Tibial artery (tissue), 4 donors: ENCODE measurements at regions not wholly inside any gene's neighbourhood (a gene's known extent, or its start where the extent isn't known, plus 50 kb on each side); places are given as distances from the start of the nearest gene placed in this dataset.
A peak's percentile ranks its signal among the peaks of the same experiment; 100 is the strongest.

ENCODE experiments used
- DNase-seq, 2 donors: peaks; one replicate each; pipeline ENCODE4 v3.0.0-alpha.2; 2019
- H3K27ac ChIP-seq, 2 donors: fragments of 200-600 bp; sonication (generic) in 1 of 2; 1 replicate in 1 of 2; 2 replicates in 1 of 2; pipeline ENCODE4 v1.5.1; 2018 to 2019; ENCODE audit warnings: mild to moderate bottlenecking in 1 of 2
- H3K27me3 ChIP-seq, 2 donors: fragments of 200-600 bp; sonication (generic) in 1 of 2; one replicate each; pipeline versions ENCODE4 v1.5.1 to v1.6.0; 2016 to 2019
- H3K36me3 ChIP-seq, 3 donors: fragments of 200-600 bp; sonication (generic) in 2 of 3; one replicate each; pipeline ENCODE4 v1.5.1; 2016 to 2019; ENCODE audit warnings: mild to moderate bottlenecking in 2 of 3
- H3K4me1 ChIP-seq, 4 donors: fragments of 200-600 bp; sonication (generic) in 2 of 4; 1 replicate in 3 of 4; 2 replicates in 1 of 4; pipeline ENCODE4 v1.5.1; 2016 to 2019
- H3K4me3 ChIP-seq, 2 donors: fragments of 200-600 bp; sonication (generic) in 1 of 2; 1 replicate in 1 of 2; 2 replicates in 1 of 2; pipeline ENCODE4 v1.5.1; 2018 to 2019; ENCODE audit warnings: mild to moderate bottlenecking in 2 of 2
- H3K9me3 ChIP-seq, 3 donors: fragments of 200-600 bp; sonication (generic) in 1 of 3; one replicate each; pipeline ENCODE4 v1.5.1; 2016 to 2019
- intact Hi-C: fragments of 100-400 bp; cut with DNase I; formaldehyde crosslinking; loops from one replicate; pipeline ENCODE4 v1.15.0; 2023; ENCODE audit warnings: low total_unique reads
- TF ChIP-seq, protein P1 (sequence below), 2 experiments: fragments of 200-600 bp in 1 of 2; fragments of 450-650 bp in 1 of 2; IDR thresholded peaks; one replicate each; pipeline ENCODE4 v1.5.1; 2017 to 2019; ENCODE audit warnings: antibody characterized with exemption in 2 of 2, mild to moderate bottlenecking in 1 of 2, moderate library complexity in 1 of 2

DNA sequence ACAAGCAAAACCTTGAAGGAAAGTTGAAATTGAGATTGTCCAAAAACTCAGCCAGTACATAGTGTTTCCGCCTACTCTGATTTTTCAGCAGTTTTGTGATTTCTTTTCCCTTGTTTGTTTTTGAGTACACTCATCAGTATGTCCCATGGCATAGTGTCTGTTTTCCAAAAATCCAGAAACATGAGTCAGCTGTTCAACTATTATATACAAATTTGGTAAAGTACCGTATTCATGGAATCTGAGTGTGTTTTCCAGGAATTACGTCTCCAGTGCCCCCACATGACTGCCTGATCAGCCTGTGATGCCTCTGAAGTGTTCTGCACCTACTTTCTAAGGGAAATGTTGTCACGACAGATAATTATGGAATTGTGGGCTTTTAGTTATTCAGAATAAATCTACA lies 186.8 kb downstream of the LTN1 start:
- H3K27ac ChIP-seq, result peak overlapping the region; percentile 74 to 82
- intact Hi-C loops, result no loop called here
- H3K4me1 ChIP-seq, result peaks cover 0 to 51% (median 14%) of the 10 kb centered on the region in 4 donors
- no peak overlapping the region for H3K4me3 ChIP-seq
- H3K27me3 ChIP-seq, result no peaks in the 10 kb centered on the region
- peaks cover 0 to 7% (median 0%) of the 10 kb centered on the region in 3 donors for H3K9me3 ChIP-seq
- H3K36me3 ChIP-seq, result no peaks in the 10 kb centered on the region
- peak in 1 of 2 donors; percentile 37 for DNase-seq
- TF ChIP-seq, protein P1, sequence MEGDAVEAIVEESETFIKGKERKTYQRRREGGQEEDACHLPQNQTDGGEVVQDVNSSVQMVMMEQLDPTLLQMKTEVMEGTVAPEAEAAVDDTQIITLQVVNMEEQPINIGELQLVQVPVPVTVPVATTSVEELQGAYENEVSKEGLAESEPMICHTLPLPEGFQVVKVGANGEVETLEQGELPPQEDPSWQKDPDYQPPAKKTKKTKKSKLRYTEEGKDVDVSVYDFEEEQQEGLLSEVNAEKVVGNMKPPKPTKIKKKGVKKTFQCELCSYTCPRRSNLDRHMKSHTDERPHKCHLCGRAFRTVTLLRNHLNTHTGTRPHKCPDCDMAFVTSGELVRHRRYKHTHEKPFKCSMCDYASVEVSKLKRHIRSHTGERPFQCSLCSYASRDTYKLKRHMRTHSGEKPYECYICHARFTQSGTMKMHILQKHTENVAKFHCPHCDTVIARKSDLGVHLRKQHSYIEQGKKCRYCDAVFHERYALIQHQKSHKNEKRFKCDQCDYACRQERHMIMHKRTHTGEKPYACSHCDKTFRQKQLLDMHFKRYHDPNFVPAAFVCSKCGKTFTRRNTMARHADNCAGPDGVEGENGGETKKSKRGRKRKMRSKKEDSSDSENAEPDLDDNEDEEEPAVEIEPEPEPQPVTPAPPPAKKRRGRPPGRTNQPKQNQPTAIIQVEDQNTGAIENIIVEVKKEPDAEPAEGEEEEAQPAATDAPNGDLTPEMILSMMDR (IDR thresholded peaks at IDR 0.05), result no peak

DNA sequence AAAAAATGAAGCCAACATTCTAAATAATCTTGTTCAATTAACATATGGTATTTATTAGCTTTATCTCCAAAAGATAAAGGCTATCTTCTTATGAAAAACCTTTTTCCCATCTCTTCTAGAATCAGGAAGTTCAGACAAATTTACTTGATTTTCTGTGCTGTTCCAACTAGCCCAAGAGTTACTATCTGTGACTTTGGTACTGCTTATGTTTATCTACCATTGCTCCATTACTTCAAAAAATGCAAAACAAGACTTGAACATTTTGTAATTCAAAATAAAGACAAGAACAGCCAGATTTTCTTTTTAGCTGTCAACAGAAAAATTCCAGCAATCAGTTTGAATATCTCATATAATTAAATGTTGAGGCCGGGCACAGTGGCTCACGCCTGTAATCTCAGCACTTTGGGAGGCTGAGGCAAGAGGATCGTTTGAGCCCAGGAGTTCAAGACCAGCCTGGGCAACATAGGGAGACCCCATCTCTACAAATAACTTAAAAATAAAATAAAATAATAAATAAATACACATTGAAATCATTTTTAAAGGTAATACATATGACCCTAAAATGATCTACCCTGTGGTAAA lies 188.5 kb downstream of the LTN1 start:
- peak overlapping the region; percentile 74 to 82 for H3K27ac ChIP-seq
- TF ChIP-seq, protein P1 (IDR thresholded peaks at IDR 0.05), result no peak
- no peaks in the 10 kb centered on the region for H3K36me3 ChIP-seq
- peaks cover 0 to 7% (median 0%) of the 10 kb centered on the region in 3 donors for H3K9me3 ChIP-seq
- H3K4me1 ChIP-seq, result peaks cover 0 to 53% (median 14%) of the 10 kb centered on the region in 4 donors
- H3K4me3 ChIP-seq, result peak overlapping the region; percentile 16 to 30
- intact Hi-C loops, result no loop called here
- DNase-seq, result peak in 1 of 2 donors; percentile 24
- no peaks in the 10 kb centered on the region for H3K27me3 ChIP-seq

DNA sequence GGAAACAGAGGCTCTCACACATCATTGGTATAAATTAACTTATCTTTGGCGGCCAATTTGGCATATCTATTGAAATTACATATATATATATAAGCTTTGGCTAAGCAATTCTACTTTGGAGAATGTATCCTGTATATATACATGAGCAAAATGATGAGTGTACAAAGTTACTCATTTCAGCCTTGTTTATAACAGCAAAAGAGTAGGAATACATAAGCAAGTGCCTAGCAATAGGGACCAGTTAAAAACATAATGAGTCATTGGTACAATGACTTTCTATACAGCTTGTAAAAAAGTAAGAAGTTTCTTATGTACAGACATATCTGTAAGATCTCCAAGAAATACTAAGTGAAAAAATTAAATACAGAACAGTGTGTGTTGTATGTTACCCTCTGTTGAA lies 190.8 kb downstream of the LTN1 start:
- Histone ChIP-seq H3K27ac (peak overlapping the region; percentile 74 to 82), H3K4me1 (peaks cover 0 to 61% (median 14%) of the 10 kb centered on the region in 4 donors), H3K36me3 (no peaks in the 10 kb centered on the region), H3K27me3 (no peaks in the 10 kb centered on the region), H3K9me3 (no peaks in the 10 kb centered on the region), H3K4me3 (no peak overlapping the region)
- intact Hi-C loops, result no loop called here
- TF ChIP-seq, protein P1 (IDR thresholded peaks at IDR 0.05), result no peak
- no peak for DNase-seq

DNA sequence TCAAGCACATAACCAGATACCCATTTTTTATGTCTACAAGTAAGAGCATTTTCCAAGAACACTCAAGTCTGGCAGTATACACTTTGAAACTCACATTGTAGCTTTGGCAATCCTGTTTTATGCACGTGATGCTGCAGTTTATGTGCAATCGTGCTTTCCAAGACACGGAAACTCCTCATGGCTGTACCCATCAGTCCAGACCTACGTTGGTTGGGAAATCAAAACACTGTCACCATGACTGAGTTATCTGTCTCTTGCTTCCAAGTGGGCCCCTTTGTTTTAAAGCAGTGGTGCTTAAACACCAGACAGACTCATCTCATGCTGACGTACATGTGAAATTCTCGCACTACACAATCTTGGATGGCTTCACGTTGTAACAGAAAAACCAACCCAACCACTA lies 192.8 kb downstream of the LTN1 start:
- no peaks in the 10 kb centered on the region for H3K9me3 ChIP-seq
- TF ChIP-seq, protein P1 (IDR thresholded peaks at IDR 0.05), result no peak
- peaks cover 0 to 44% (median 10%) of the 10 kb centered on the region in 4 donors for H3K4me1 ChIP-seq
- no peaks in the 10 kb centered on the region for H3K27me3 ChIP-seq
- no peaks in the 10 kb centered on the region for H3K36me3 ChIP-seq
- no peak overlapping the region for H3K27ac ChIP-seq
- intact Hi-C loops, result no loop called here
- no peak overlapping the region for H3K4me3 ChIP-seq
- no peak for DNase-seq

DNA sequence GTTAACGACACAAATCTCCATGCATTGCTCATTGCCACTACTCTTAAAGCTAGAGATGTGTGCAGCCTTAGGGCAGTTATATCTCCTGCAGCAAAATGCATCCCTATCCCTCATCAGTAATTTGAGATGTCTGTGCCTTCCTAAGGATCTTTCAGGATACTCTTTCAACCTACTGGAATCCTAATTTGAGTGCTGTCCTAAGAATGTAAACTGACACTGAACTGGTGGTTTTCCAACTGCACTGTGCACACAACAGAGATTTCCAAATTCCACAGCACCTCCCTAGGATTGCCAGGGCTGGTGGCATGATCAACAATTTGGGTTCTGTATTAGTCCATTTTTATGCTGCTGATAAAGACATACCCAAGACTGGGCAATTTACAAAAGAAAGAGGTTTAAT lies 193.9 kb downstream of the LTN1 start:
- peaks cover 0 to 33% (median 5%) of the 10 kb centered on the region in 4 donors for H3K4me1 ChIP-seq
- H3K9me3 ChIP-seq, result no peaks in the 10 kb centered on the region
- no peaks in the 10 kb centered on the region for H3K27me3 ChIP-seq
- DNase-seq, result no peak
- intact Hi-C loops, result no loop called here
- H3K36me3 ChIP-seq, result no peaks in the 10 kb centered on the region
- no peak overlapping the region for H3K4me3 ChIP-seq
- no peak overlapping the region for H3K27ac ChIP-seq
- TF ChIP-seq, protein P1 (IDR thresholded peaks at IDR 0.05), result no peak
